GM12873 (cell line): ENCODE measurements at regions not wholly inside any gene's neighbourhood (a gene's known extent, or its start where the extent isn't known, plus 50 kb on each side); places are given as distances from the start of the nearest gene placed in this dataset.

Source experiments
- CTCF ChIP-seq: IDR thresholded peaks from 2 replicates; pipeline ENCODE4 v1.5.1; 2012; ENCODE audit warnings: low read depth, mild to moderate bottlenecking, moderate library complexity, low read length, control low read depth; ENCODE audit not compliant: insufficient read depth; ENCODE audit errors: missing control alignments

- TF ChIP-seq CTCF: no peak
Measured at GRCh38 chr5:110899566-110900412, 161.0 kb downstream of the SLC25A46 start.

- TF ChIP-seq CTCF: no peak
Measured at GRCh38 chr5:110900829-110901228, 162.0 kb downstream of the SLC25A46 start.

GRCh38 chr5:110903966-110904365, 165.2 kb downstream of the SLC25A46 start:
- no peak for TF ChIP-seq CTCF

- no peak for TF ChIP-seq CTCF
Measured at GRCh38 chr5:110908848-110909247, 162.7 kb upstream of the TSLP start.

GRCh38 chr5:110909415-110909814, 162.1 kb upstream of the TSLP start:
- TF ChIP-seq CTCF: no peak

- TF ChIP-seq CTCF: no peak
Measured at GRCh38 chr5:110909950-110910349, 161.6 kb upstream of the TSLP start.

GRCh38 chr5:110913221-110913620, 158.3 kb upstream of the TSLP start:
- TF ChIP-seq CTCF: no peak
